ENCODE measurements at regions not wholly inside any gene's neighbourhood (a gene's known extent, or its start where the extent isn't known, plus 50 kb on each side); places are given as distances from the start of the nearest gene placed in this dataset.

- TF ChIP-seq CTCF (IDR thresholded peaks at IDR 0.05) (no peak), POLR2A (IDR thresholded peaks at IDR 0.05) (no peak)
Measured at GRCh38 chr13:30138511-30138910, 168.8 kb downstream of the KATNAL1 start.

Data from transverse colon (tissue), 3 donors.